ENCODE measurements at regions not wholly inside any gene's neighbourhood (a gene's known extent, or its start where the extent isn't known, plus 50 kb on each side); places are given as distances from the start of the nearest gene placed in this dataset.

DNA sequence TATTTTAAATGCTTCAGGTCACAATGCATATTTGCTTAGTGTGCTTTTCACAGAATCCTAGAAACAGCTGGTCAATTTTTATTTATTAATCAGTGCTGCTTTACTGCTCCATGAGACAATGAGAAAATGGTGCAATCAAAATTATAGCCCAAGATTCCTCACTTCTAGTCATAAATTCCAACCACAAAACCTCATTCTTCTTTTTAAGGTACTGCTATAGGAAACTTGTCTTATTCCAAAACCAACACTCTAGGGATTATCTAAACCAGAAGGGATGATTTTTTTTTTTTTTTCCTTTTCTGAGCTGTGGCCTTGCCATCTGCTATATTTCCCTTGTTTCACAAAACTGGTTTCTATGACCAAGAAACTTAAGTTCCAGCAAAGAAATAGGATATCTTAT is 64.0 kb upstream of the SEMA3A start:
- H3K27me3 Mint-ChIP-seq (ENCODE audit: unreplicated experiment), result no peaks in the 10 kb centered on the region
- H3K9me3 Mint-ChIP-seq (ENCODE audit: unreplicated experiment), result no peaks in the 10 kb centered on the region
- H3K36me3 Mint-ChIP-seq (ENCODE audit: unreplicated experiment), result no peaks in the 10 kb centered on the region
- peak overlapping the region; percentile 63 for H3K27ac Mint-ChIP-seq (ENCODE audit: unreplicated experiment)
- TF ChIP-seq CTCF (IDR thresholded peaks at IDR 0.05), result no peak
- H3K4me3 Mint-ChIP-seq (ENCODE audit: unreplicated experiment), result no peak overlapping the region
- no peak for DNase-seq (ENCODE audit: extremely low spot score, unreplicated experiment)
- H3K4me1 Mint-ChIP-seq (ENCODE audit: unreplicated experiment), result peaks cover 23% of the 10 kb centered on the region

DNA sequence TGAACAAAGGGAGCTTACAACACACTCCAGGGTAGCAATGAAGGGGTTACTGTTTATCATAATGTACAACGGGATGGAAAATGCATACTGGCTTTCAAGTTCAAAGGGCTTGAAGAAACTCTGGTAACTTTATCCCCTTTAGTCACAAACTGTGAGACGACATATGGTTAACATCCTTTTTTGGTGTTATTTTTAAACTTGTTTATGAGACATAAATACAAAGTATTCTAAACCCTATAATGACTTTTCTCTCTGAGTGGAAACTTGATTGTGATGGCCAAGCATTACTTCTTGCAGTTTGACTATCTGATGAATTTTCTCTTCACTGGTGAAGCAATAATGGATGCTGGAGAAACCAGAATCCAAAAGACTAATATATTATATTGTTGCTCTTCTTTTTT is 62.0 kb upstream of the SEMA3A start:
- no peak for DNase-seq (ENCODE audit: extremely low spot score, unreplicated experiment)
- H3K9me3 Mint-ChIP-seq (ENCODE audit: unreplicated experiment), result no peaks in the 10 kb centered on the region
- H3K4me1 Mint-ChIP-seq (ENCODE audit: unreplicated experiment), result peaks cover 29% of the 10 kb centered on the region
- no peak overlapping the region for H3K4me3 Mint-ChIP-seq (ENCODE audit: unreplicated experiment)
- no peaks in the 10 kb centered on the region for H3K27me3 Mint-ChIP-seq (ENCODE audit: unreplicated experiment)
- no peak overlapping the region for H3K27ac Mint-ChIP-seq (ENCODE audit: unreplicated experiment)
- H3K36me3 Mint-ChIP-seq (ENCODE audit: unreplicated experiment), result no peaks in the 10 kb centered on the region
- no peak for TF ChIP-seq CTCF (IDR thresholded peaks at IDR 0.05)

DNA sequence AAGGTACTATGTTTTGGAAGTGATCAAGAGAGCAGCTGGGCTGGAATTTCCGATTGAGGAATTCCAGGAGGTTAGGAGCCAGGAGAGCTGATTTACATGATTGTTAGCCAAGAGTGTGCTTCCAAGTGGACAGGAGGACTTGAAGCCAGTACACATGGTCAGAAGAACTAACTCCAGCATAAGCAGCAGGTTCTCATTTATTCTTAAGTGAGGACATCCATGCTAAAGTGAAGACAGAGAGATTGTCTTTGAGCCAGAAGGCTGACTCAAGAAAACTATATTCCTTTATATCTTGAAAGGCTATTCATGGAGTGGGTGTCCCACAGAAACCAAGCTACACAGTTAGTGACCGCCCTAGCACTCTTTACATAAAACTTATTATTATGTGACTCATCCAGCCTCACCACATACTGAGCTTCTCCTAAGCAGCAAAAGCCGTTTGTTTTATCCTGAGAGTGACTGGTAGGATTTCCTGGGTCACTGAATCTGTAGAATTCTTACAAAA is 56.7 kb upstream of the SEMA3A start:
- Mint-ChIP-seq H3K27me3 (ENCODE audit: unreplicated experiment) (no peaks in the 10 kb centered on the region), H3K36me3 (ENCODE audit: unreplicated experiment) (no peaks in the 10 kb centered on the region), H3K27ac (ENCODE audit: unreplicated experiment) (no peak overlapping the region), H3K4me1 (ENCODE audit: unreplicated experiment) (peaks cover 23% of the 10 kb centered on the region), H3K9me3 (ENCODE audit: unreplicated experiment) (no peaks in the 10 kb centered on the region), H3K4me3 (ENCODE audit: unreplicated experiment) (no peak overlapping the region)
- TF ChIP-seq CTCF (IDR thresholded peaks at IDR 0.05), result no peak
- no peak for DNase-seq (ENCODE audit: extremely low spot score, unreplicated experiment)

DNA sequence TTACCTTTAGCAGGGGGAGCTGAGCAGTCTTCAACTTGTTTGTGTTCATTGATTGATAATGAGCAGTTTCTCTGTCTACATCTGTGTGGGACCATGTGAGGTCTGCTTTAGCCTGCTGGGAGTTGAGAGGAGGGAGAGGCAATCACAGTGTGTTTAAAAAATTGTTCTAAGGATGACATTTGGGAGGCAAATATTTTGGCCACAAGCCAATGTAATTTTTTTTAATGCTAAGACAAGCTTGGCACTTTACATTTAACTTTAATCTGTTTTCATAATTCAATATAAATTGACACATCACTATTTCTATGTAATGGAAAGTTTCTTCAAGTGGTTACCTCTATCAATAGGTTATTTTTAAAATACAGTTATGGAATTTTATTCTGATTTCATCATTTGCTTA is 55.9 kb upstream of the SEMA3A start:
- Mint-ChIP-seq H3K9me3 (ENCODE audit: unreplicated experiment) (no peaks in the 10 kb centered on the region), H3K36me3 (ENCODE audit: unreplicated experiment) (no peaks in the 10 kb centered on the region), H3K4me1 (ENCODE audit: unreplicated experiment) (peaks cover 23% of the 10 kb centered on the region), H3K27me3 (ENCODE audit: unreplicated experiment) (no peaks in the 10 kb centered on the region), H3K27ac (ENCODE audit: unreplicated experiment) (no peak overlapping the region), H3K4me3 (ENCODE audit: unreplicated experiment) (no peak overlapping the region)
- no peak for TF ChIP-seq CTCF (IDR thresholded peaks at IDR 0.05)
- no peak for DNase-seq (ENCODE audit: extremely low spot score, unreplicated experiment)

- peaks cover 8% of the 10 kb centered on the region for H3K9me3 Mint-ChIP-seq (ENCODE audit: unreplicated experiment)
Measured at GRCh38 chr7:84249656-84250055, 55.1 kb upstream of the SEMA3A start.

More at GRCh38 chr7:84249656-84250055, 55.1 kb upstream of the SEMA3A start:
- Mint-ChIP-seq H3K4me3 (ENCODE audit: unreplicated experiment) (no peak overlapping the region), H3K36me3 (ENCODE audit: unreplicated experiment) (peaks cover 2% of the 10 kb centered on the region), H3K27me3 (ENCODE audit: unreplicated experiment) (no peaks in the 10 kb centered on the region), H3K4me1 (ENCODE audit: unreplicated experiment) (peaks cover 23% of the 10 kb centered on the region), H3K27ac (ENCODE audit: unreplicated experiment) (no peak overlapping the region)
- DNase-seq (ENCODE audit: extremely low spot score, unreplicated experiment), result no peak
- TF ChIP-seq CTCF (IDR thresholded peaks at IDR 0.05), result no peak

Data from osteocyte (in vitro differentiated cells).